CMK (cell line): ENCODE measurements at regions not wholly inside any gene's neighbourhood (a gene's known extent, or its start where the extent isn't known, plus 50 kb on each side); places are given as distances from the start of the nearest gene placed in this dataset.

Experiments
- DNase-seq: peaks from one replicate; pipeline ENCODE4 v3.0.0-alpha.2; 2010; ENCODE audit warnings: low read depth

- no peak for DNase-seq
These were observed 528.9 kb upstream of the MEF2C start for GRCh38 chr5:89411891-89412290.

GRCh38 chr5:89407054-89407453, 524.1 kb upstream of the MEF2C start:
- DNase-seq, result no peak

- no peak for DNase-seq
These were observed 518.7 kb upstream of the MEF2C start for GRCh38 chr5:89401659-89402058.

GRCh38 chr5:89401012-89401411, 518.0 kb upstream of the MEF2C start:
- no peak for DNase-seq

- no peak for DNase-seq
These were observed 516.6 kb upstream of the MEF2C start for GRCh38 chr5:89399548-89399947.

- no peak for DNase-seq
These were observed 514.1 kb upstream of the MEF2C start for GRCh38 chr5:89397096-89397495.

- DNase-seq, result peak; percentile 49
These were observed 513.4 kb upstream of the MEF2C start for GRCh38 chr5:89396278-89396954.

- DNase-seq, result no peak
These were observed 512.1 kb upstream of the MEF2C start for GRCh38 chr5:89395111-89395510.

GRCh38 chr5:89388872-89389271, 505.9 kb upstream of the MEF2C start:
- DNase-seq, result no peak

- no peak for DNase-seq
These were observed 501.4 kb upstream of the MEF2C start for GRCh38 chr5:89384391-89384790.

GRCh38 chr5:89380635-89381034, 497.7 kb upstream of the MEF2C start:
- no peak for DNase-seq

- no peak for DNase-seq
These were observed 494.9 kb upstream of the MEF2C start for GRCh38 chr5:89377767-89378455.

GRCh38 chr5:89374818-89375521, 492.0 kb upstream of the MEF2C start:
- DNase-seq, result no peak

GRCh38 chr5:89374144-89374784, 491.3 kb upstream of the MEF2C start:
- DNase-seq, result no peak

GRCh38 chr5:89372176-89372575, 489.2 kb upstream of the MEF2C start:
- no peak for DNase-seq

- no peak for DNase-seq
These were observed 488.7 kb upstream of the MEF2C start for GRCh38 chr5:89371646-89372045.

- no peak for DNase-seq
These were observed 476.1 kb upstream of the MEF2C start for GRCh38 chr5:89359046-89359445.

- DNase-seq, result no peak
These were observed 471.0 kb upstream of the MEF2C start for GRCh38 chr5:89353837-89354551.

GRCh38 chr5:89351975-89352374, 469.0 kb upstream of the MEF2C start:
- no peak for DNase-seq

GRCh38 chr5:89351222-89351621, 468.2 kb upstream of the MEF2C start:
- no peak for DNase-seq

GRCh38 chr5:89350684-89351083, 467.7 kb upstream of the MEF2C start:
- no peak for DNase-seq
